K562 (cell line): ENCODE measurements at regions not wholly inside any gene's neighbourhood (a gene's known extent, or its start where the extent isn't known, plus 50 kb on each side); places are given as distances from the start of the nearest gene placed in this dataset.

Source experiments
- ATAC-seq: fragments of 200-7000 bp; cut with Tn5 transposase; 3 replicates; pipeline ENCODE4 v1.9.1; 2020; ENCODE audit warnings: moderate library complexity
- BruUV-seq: library from RNA; stranded (reverse); fragments of 400-500 nt; replicated peaks from 2 replicates; lab custom pipeline; 2021; lab: Mats Ljungman, UMichigan
- CTCF ChIA-PET: fragments of 300-600 bp; formaldehyde crosslinking; extraction: SDS; loops from one replicate; lab custom pipeline; 2021; ENCODE audit warnings: low intra/inter-chr PET ratio; lab: Yijun Ruan, JAX
- POLR2A ChIA-PET: fragments of 300-600, 350-650 bp; sonication (Branson Sonifier 250); formaldehyde crosslinking; extraction: SDS; loops from one replicate; lab custom pipeline; 2021; ENCODE audit warnings: antibody characterized with exemption, inconsistent platforms; lab: Yijun Ruan, JAX
- DNase-seq, 4 experiments: peaks; one replicate each; pipeline versions ENCODE4 v3.0.0 to v3.0.0-alpha.2; 2011 to 2018; ENCODE audit warnings: low spot score in 3 of 4, mixed read lengths in 3 of 4; ENCODE audit errors: extremely low read depth in 1 of 4
- FAIRE-seq: peaks from 2 replicates; lab custom pipeline; 2011; peaks lifted over from hg19 to GRCh38; lab: Jason Lieb, UNC
- H2AFZ ChIP-seq: 2 replicates; pipeline ENCODE4 v1.6.0; 2011; ENCODE audit warnings: low read depth, low read length, control low read depth, inconsistent platforms
- H3K27ac ChIP-seq: fragments of 200-600 bp; 3 replicates; pipeline ENCODE4 v1.8.0; 2011; ENCODE audit warnings: low read depth, mild to moderate bottlenecking, control low read depth, inconsistent platforms, low read length, moderate library complexity, mixed read lengths; ENCODE audit errors: extremely low read depth
- H3K27me3 ChIP-seq, 2 experiments: fragments of 300-600 bp in 1 of 2; 2 replicates in 1 of 2; 3 replicates in 1 of 2; pipeline versions ENCODE4 v1.6.0 to v1.8.0; 2011; ENCODE audit warnings: inconsistent platforms in 2 of 2, low read length in 2 of 2, mild to moderate bottlenecking in 1 of 2, mixed read lengths in 1 of 2, moderate library complexity in 1 of 2; ENCODE audit not compliant: control insufficient read depth in 2 of 2, insufficient read depth in 2 of 2
- H3K36me3 ChIP-seq: fragments of 300-600 bp; 3 replicates; pipeline ENCODE4 v1.8.0; 2011; ENCODE audit warnings: mild to moderate bottlenecking, low read length, inconsistent platforms; ENCODE audit not compliant: control insufficient read depth, insufficient read depth
- H3K4me1 ChIP-seq, 2 experiments: fragments of 200-600 bp in 1 of 2; replicated peaks in 1 of 2; 2 replicates in 1 of 2; 3 replicates in 1 of 2; pipeline versions ENCODE4 v1.5.1 to v1.8.0; 2011; ENCODE audit warnings: inconsistent platforms in 2 of 2, low read length in 2 of 2, mild to moderate bottlenecking in 1 of 2, mixed read lengths in 1 of 2, moderate library complexity in 1 of 2; ENCODE audit not compliant: control insufficient read depth in 2 of 2, insufficient read depth in 2 of 2
- H3K4me2 ChIP-seq: 2 replicates; pipeline ENCODE4 v1.6.1; 2011; ENCODE audit warnings: low read length, control low read depth, inconsistent platforms, mixed read lengths; ENCODE audit not compliant: insufficient read depth
- H3K4me3 ChIP-seq: fragments of 200-600 bp; sonication (generic), shearing (Covaris generic); 2 replicates; pipeline ENCODE4 v1.5.1; 2016; ENCODE audit warnings: control low read depth, inconsistent platforms
- H3K79me2 ChIP-seq: fragments of 200-600 bp; 3 replicates; pipeline ENCODE4 v1.8.0; 2011; ENCODE audit warnings: low read length, inconsistent platforms; ENCODE audit not compliant: control insufficient read depth, insufficient read depth
- H3K9ac ChIP-seq, 2 experiments: 2 replicates each; pipeline versions ENCODE4 v1.6.0 to v1.6.1; 2011; ENCODE audit warnings: low read depth in 2 of 2, low read length in 2 of 2, control low read depth in 1 of 2, inconsistent platforms in 1 of 2, mild to moderate bottlenecking in 1 of 2, mixed read lengths in 1 of 2; ENCODE audit not compliant: insufficient read depth in 1 of 2
- H3K9me1 ChIP-seq: one replicate; pipeline ENCODE4 v1.6.0; 2011; ENCODE audit warnings: inconsistent platforms, mild to moderate bottlenecking, low read length, moderate library complexity; ENCODE audit not compliant: control insufficient read depth, insufficient read depth
- H3K9me3 ChIP-seq: replicated peaks from 2 replicates; pipeline ENCODE4 v1.5.1; 2011; ENCODE audit warnings: low read depth, low read length, inconsistent platforms; ENCODE audit not compliant: control insufficient read depth, insufficient read depth
- H4K20me1 ChIP-seq: replicated peaks from 2 replicates; pipeline ENCODE4 v1.6.1; 2011; ENCODE audit warnings: low read length, inconsistent platforms, mixed read lengths; ENCODE audit not compliant: control insufficient read depth, insufficient read depth
- GABPB2 ChIP-seq: fragments of 250-450 bp; sonication (Bioruptor Pico); conservative IDR thresholded peaks from 2 replicates; pipeline ENCODE4 v1.5.1; 2021; ENCODE audit warnings: mild to moderate bottlenecking
- GTF2A2 ChIP-seq: IDR thresholded peaks from 2 replicates; pipeline ENCODE4 v1.6.1; 2016; ENCODE audit warnings: mild to moderate bottlenecking, missing genetic modification characterization, missing compliant biosample characterization
- PRPF4 ChIP-seq: fragments of 200-400 bp; formaldehyde crosslinking; IDR thresholded peaks from one replicate; pipeline ENCODE4 v1.6.1; 2017; ENCODE audit warnings: low read length, low read depth, mild to moderate bottlenecking; ENCODE audit not compliant: insufficient read depth, poor library complexity, severe bottlenecking
- RBBP5 ChIP-seq: fragments of 200-600 bp; sonication (generic); IDR thresholded peaks from 2 replicates; pipeline ENCODE4 v1.6.1; 2012; ENCODE audit warnings: borderline replicate concordance, mild to moderate bottlenecking, low read length, control low read depth, inconsistent platforms; ENCODE audit not compliant: insufficient read depth, poor library complexity, severe bottlenecking
- RBM39 ChIP-seq: fragments of 200-400 bp; formaldehyde crosslinking; optimal IDR thresholded peaks from 2 replicates; pipeline ENCODE3; 2018; ENCODE audit warnings: low read depth, low read length
- STAT5B ChIP-seq: fragments of 250-450 bp; sonication (Bioruptor Pico); IDR thresholded peaks from 2 replicates; pipeline ENCODE4 v1.8.0; 2021; ENCODE audit warnings: mild to moderate bottlenecking, inconsistent platforms
- TCFL5 ChIP-seq: fragments of 250-450 bp; sonication (Bioruptor Pico); conservative IDR thresholded peaks from 2 replicates; pipeline ENCODE4 v1.6.1; 2021; ENCODE audit warnings: mild to moderate bottlenecking, moderate library complexity, matching md5 sums
- ZNF217 ChIP-seq: sonication (generic); formaldehyde crosslinking; IDR thresholded peaks from 2 replicates; pipeline ENCODE4 v1.8.0; 2022; ENCODE audit warnings: mild to moderate bottlenecking, missing genetic modification reagents
- WGBS: fragments of 100-300 bp; shearing (Covaris generic); methylation state at CpG from one replicate; pipeline ENCODE4 v1.1.6; 2016; ENCODE audit warnings: low coverage, mixed read lengths; ENCODE audit not compliant: insufficient coverage; ENCODE audit errors: missing lambda C conversion rate; 5-methylcytosine and 5-hydroxymethylcytosine counted together
- in situ Hi-C: fragments of 300-500 bp; cut with MboI; formaldehyde crosslinking; loops from 4 replicates; pipeline ENCODE4 v1.15.0; 2018; ENCODE audit warnings: inconsistent platforms, mixed read lengths
- intact Hi-C: fragments of 100-400 bp; cut with micrococcal nuclease; formaldehyde crosslinking; loops from 2 replicates; pipeline ENCODE4 v1.14.2; 2022
- TF ChIP-seq, protein P1 (sequence below): IDR thresholded peaks from 2 replicates; pipeline ENCODE4 v1.6.1; 2012; ENCODE audit warnings: low read depth, low read length, improper control_type of control experiment, borderline replicate concordance
- TF ChIP-seq, protein P2 (sequence below): sonication (generic); formaldehyde crosslinking; IDR thresholded peaks from 2 replicates; pipeline ENCODE4 v1.8.0; 2022; ENCODE audit warnings: mild to moderate bottlenecking, low read depth, missing genetic modification reagents
- TF ChIP-seq, protein P3 (sequence below): fragments of 450-650 bp; IDR thresholded peaks from 2 replicates; pipeline ENCODE4 v1.6.1; 2017; ENCODE audit warnings: mild to moderate bottlenecking, moderate library complexity
- TF ChIP-seq, protein P4 (sequence below): fragments of 250-450 bp; sonication (Bioruptor Pico); IDR thresholded peaks from 2 replicates; pipeline ENCODE4 v1.5.0; 2022; ENCODE audit warnings: mild to moderate bottlenecking

DNA sequence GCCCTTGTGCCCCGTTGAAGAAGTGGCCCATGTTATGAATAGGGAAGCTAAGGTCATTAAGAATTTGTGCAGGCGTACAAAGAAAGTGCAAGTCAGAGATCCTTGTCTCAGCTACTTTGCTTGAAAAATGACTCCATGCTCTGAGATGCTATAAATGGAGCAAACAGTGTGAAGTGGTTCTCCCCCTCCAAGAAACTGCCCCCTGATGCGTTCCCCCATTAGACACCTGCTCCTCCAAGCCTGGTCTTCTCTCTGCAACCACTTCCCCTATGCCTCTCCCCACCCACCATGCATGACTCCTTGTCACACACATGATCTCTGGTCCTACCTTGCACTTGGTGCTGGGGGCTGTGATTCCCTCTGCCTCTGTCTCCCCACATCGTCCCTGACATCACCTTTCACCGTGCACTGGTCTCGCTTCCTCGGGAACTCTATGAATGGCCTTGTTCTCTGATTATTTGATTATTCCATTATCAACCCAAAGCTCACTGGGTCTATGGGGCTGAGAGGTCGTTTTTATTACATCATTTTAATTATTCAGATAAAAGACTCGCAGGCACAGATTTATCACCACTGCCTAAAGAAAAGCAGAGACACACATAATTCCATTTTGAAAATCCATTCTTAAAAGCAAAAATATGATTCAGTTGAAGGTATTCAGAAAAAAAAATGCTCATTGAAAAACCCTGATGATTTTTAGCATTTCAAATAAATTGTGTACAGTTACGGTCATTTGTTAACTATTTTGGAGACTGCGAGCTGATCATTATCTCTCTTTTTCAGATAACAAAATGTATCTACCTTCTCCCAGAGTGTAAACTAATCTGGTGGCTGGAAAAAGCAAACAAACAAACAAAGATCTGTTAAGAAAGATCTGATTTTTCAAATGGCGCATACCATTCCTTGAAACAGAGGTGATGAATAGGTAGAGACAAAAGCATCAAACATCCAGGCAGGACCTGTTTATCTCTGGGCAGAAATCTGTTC, 294.9 kb downstream of the SOX11 start:
- ChIA-PET CTCF (no interaction called here), POLR2A (no interaction called here)
- no peak overlapping the region for H3K4me3 ChIP-seq
- H3K9ac ChIP-seq: no peak overlapping the region
- intact Hi-C loops (no loop called here), in situ Hi-C loops (no loop called here)
- no peak overlapping the region for H3K4me2 ChIP-seq
- H3K27me3 ChIP-seq: no peaks in the 10 kb centered on the region
- no peaks in the 10 kb centered on the region for H3K9me3 ChIP-seq
- DNase-seq: no peak
- ATAC-seq: no peak
- no peak for FAIRE-seq
- no peaks in the 10 kb centered on the region for H3K4me1 ChIP-seq
- H3K9me1 ChIP-seq: no peaks in the 10 kb centered on the region
- H3K27ac ChIP-seq: no peak overlapping the region
- no peak overlapping the region for H2AFZ ChIP-seq
- TF ChIP-seq STAT5B (CRISPR knock-in tag) (no peak), RBM39 (no peak), ZNF217 (CRISPR knock-in tag) (no peak), GABPB2 (CRISPR knock-in tag) (no peak), TCFL5 (CRISPR knock-in tag) (no peak), RBBP5 (no peak), GTF2A2 (tag) (no peak), PRPF4 (no peak)
- TF ChIP-seq, protein P1, sequence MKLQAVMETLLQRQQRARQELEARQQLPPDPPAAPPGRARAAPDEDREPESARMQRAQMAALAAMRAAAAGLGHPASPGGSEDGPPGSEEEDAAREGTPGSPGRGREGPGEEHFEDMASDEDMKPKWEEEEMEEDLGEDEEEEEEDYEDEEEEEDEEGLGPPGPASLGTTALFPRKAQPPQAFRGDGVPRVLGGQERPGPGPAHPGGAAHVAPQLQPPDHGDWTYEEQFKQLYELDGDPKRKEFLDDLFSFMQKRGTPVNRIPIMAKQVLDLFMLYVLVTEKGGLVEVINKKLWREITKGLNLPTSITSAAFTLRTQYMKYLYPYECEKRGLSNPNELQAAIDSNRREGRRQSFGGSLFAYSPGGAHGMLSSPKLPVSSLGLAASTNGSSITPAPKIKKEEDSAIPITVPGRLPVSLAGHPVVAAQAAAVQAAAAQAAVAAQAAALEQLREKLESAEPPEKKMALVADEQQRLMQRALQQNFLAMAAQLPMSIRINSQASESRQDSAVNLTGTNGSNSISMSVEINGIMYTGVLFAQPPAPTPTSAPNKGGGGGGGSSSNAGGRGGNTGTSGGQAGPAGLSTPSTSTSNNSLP: no peak
- TF ChIP-seq, protein P2, sequence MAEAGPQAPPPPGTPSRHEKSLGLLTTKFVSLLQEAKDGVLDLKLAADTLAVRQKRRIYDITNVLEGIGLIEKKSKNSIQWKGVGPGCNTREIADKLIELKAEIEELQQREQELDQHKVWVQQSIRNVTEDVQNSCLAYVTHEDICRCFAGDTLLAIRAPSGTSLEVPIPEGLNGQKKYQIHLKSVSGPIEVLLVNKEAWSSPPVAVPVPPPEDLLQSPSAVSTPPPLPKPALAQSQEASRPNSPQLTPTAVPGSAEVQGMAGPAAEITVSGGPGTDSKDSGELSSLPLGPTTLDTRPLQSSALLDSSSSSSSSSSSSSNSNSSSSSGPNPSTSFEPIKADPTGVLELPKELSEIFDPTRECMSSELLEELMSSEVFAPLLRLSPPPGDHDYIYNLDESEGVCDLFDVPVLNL (CRISPR knock-in tag): no peak
- TF ChIP-seq, protein P3, sequence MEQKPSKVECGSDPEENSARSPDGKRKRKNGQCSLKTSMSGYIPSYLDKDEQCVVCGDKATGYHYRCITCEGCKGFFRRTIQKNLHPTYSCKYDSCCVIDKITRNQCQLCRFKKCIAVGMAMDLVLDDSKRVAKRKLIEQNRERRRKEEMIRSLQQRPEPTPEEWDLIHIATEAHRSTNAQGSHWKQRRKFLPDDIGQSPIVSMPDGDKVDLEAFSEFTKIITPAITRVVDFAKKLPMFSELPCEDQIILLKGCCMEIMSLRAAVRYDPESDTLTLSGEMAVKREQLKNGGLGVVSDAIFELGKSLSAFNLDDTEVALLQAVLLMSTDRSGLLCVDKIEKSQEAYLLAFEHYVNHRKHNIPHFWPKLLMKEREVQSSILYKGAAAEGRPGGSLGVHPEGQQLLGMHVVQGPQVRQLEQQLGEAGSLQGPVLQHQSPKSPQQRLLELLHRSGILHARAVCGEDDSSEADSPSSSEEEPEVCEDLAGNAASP: no peak
- TF ChIP-seq, protein P4, sequence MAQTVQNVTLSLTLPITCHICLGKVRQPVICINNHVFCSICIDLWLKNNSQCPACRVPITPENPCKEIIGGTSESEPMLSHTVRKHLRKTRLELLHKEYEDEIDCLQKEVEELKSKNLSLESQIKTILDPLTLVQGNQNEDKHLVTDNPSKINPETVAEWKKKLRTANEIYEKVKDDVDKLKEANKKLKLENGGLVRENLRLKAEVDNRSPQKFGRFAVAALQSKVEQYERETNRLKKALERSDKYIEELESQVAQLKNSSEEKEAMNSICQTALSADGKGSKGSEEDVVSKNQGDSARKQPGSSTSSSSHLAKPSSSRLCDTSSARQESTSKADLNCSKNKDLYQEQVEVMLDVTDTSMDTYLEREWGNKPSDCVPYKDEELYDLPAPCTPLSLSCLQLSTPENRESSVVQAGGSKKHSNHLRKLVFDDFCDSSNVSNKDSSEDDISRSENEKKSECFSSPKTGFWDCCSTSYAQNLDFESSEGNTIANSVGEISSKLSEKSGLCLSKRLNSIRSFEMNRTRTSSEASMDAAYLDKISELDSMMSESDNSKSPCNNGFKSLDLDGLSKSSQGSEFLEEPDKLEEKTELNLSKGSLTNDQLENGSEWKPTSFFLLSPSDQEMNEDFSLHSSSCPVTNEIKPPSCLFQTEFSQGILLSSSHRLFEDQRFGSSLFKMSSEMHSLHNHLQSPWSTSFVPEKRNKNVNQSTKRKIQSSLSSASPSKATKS: no peak
- TF ChIP-seq, all 486 proteins: peak for 0
- H3K36me3 ChIP-seq: no peaks in the 10 kb centered on the region
- WGBS: 3% methylated on average over 12 of the region's 12 CpGs
- no peaks in the 10 kb centered on the region for H4K20me1 ChIP-seq
- H3K79me2 ChIP-seq: no peaks in the 10 kb centered on the region
- no TSS peak for BruUV-seq
